Right ventricle myocardium superior (tissue), 1 donor: ENCODE measurements at regions not wholly inside any gene's neighbourhood (a gene's known extent, or its start where the extent isn't known, plus 50 kb on each side); places are given as distances from the start of the nearest gene placed in this dataset.
A peak's percentile ranks its signal among the peaks of the same experiment; 100 is the strongest.

Experiments used
- ATAC-seq: fragments of 200-7000 bp; cut with Tn5 transposase; one replicate; pipeline ENCODE4 v1.9.1; 2020; ENCODE audit warnings: mild to moderate bottlenecking; ENCODE audit not compliant: poor library complexity
- DNase-seq: peaks from one replicate; pipeline ENCODE4 v3.0.0-alpha.2; 2020
- intact Hi-C: fragments of 100-400 bp; cut with DNase I; formaldehyde crosslinking; loops from one replicate; pipeline ENCODE4 v1.11.2; 2022
- donor health status: DM: no; HTN: yes; CAD: no; lungs with severe emphysema.

DNA sequence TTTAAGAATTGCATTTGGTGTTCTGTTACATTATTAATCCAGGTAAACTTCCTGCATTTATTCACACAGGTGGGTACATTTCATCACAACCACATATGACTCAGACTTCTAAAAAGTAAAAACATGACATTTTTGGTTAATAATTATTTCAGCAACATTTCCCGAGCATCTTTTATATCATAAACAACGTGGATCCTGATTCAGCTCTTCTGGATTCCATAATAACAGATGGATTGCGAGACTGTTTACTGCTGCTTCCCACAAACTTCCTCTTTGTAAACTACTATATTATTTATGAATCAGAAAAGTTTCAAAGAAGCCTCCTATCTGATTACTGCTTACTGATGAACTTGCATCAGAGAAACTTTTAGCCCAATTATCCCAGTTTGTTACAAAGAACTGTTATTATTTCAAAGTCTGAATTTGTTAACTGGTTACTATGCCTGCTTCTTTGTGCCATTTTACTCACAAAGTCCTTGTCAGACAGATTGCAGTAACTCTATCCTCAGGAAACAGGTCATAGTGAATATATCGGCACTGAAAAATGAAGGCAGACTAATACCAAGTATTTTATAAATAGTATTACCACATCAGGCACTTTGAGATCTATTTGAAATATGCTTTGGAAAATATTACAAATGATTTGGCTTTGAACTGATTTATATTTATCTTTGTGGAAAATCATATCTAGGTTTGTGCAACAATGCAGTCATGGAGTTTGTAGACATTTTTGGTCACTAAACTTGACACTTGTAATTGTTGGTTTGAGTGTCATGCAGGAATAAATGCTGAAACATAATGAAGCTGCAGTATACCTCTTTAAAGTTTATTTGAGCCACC is 511.6 kb downstream of the PLCL1 start:
- DNase-seq = no peak
- intact Hi-C loops = loop anchor here (10.0 kb wide), 1 partner anchor 1169 kb away; no protein-coding TSS in a partner anchor
- ATAC-seq = no peak

- DNase-seq = no peak
- peak; percentile 39 for ATAC-seq
- intact Hi-C loops = loop anchor here (5.0 to 10.0 kb wide), 2 partner anchors 1170 to 1423 kb away; no protein-coding TSS in a partner anchor
Observed at GRCh38 chr2:198314559-198315153, 510.3 kb downstream of the PLCL1 start.

GRCh38 chr2:198312596-198313483 is 508.4 kb downstream of the PLCL1 start:
- no peak for ATAC-seq
- intact Hi-C loops = loop anchor here (5.0 to 10.0 kb wide), 2 partner anchors 1172 to 1424 kb away; no protein-coding TSS in a partner anchor

DNA sequence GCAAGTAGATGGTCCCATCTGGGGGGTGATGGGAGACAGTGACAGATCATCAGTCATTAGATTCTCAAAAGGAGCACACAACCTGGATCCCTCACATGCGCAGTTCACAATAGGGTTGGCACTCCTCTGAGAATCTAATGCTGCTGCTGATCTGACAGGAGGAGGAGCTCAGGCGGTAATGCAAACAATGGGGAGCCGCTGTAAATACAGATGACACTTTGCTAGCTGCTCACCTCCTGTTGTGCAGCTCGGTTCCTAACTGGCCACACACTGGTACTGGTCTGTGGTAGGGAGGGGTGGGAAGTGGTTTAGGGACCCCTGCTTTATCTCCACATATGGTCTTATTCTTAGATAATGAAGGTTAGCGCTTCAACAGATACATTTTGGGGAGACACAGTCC is 506.6 kb downstream of the PLCL1 start:
- no peak for DNase-seq
- no peak for ATAC-seq
- intact Hi-C loops = loop anchor here (5.0 to 10.0 kb wide), 2 partner anchors 1174 to 1426 kb away; no protein-coding TSS in a partner anchor

More at GRCh38 chr2:198312596-198313483, 508.4 kb downstream of the PLCL1 start:
- DNase-seq = no peak

DNA sequence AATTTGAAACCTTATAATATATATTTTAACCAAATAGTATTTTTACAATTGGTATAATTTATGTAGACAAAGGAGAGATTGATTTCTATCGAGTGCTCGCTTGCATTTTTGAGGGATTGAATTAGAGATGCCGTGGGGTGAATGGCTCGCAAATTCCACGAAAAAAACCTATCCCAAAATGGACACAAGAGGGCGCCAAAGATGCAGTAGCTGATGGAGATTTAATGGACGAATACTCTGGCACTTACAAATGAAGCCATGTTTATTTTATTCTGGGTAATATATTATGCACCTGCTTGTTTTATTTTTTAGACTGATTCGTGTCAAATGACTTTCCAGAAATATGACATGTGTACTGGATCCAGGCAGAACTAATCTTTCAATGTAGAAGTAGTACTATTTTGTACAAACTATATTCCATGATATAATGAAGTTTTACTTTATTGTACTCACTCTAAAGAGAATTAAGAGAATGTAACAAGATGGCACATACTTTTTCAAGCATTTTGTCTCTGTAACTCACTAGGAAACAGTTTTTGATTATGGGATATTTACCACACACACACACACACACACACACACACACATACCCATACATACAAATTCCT is 505.4 kb downstream of the PLCL1 start:
- DNase-seq = no peak
- intact Hi-C loops = loop anchor here (5.0 to 10.0 kb wide), 2 partner anchors 1175 to 1428 kb away; no protein-coding TSS in a partner anchor
- ATAC-seq = no peak

- intact Hi-C loops = no loop called here
- no peak for DNase-seq
- ATAC-seq = no peak
Observed at GRCh38 chr2:198309081-198309480, 504.7 kb downstream of the PLCL1 start.

DNA sequence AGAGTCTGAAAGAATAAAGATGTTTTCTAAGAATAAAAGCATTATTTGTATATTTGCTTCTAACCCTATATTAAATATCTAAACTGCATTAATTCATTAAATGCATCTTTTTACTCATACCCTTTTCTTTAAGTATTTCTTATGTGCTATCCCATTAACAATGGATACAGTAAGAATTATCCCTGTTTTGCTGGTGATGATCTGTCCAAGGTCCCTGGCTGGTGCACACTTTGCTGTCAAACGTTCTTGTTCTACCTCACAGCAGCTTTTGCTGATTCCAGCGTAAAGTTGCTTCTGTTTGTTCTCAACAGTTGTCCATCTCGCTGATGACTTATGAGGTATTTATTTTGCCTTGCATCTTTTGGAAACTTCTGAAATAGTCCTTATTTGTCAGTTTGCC is 504.0 kb downstream of the PLCL1 start:
- intact Hi-C loops = no loop called here
- ATAC-seq = no peak
- no peak for DNase-seq

GRCh38 chr2:198307093-198307492 is 502.7 kb downstream of the PLCL1 start:
- no peak for DNase-seq
- no peak for ATAC-seq
- intact Hi-C loops = no loop called here

GRCh38 chr2:198304859-198305258 is 500.5 kb downstream of the PLCL1 start:
- intact Hi-C loops = no loop called here
- ATAC-seq (no peak), DNase-seq (no peak)

DNA sequence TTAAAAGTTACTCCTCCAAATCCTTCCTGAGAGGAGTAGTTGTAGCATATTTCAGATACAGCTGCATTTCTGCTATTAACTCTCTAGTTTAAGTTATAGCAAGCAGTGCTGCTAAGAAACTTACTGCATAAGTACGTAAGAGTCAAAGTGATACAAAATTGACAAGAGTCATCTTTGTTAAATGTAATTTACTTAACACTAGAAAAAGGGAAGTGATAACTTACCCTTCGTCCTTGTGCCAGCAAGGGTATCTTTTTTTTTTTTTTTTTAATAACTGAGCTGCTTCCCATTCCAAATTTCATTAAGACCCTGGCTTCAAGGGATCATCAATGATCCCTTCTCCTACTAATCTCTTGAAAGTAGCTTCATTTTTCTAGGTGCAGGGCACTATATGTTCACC is 493.0 kb downstream of the PLCL1 start:
- intact Hi-C loops = loop anchor here (5.0 to 10.0 kb wide), 3 partner anchors 173 to 590 kb away; partner anchors contain the start of genes MARS2 and PLCL1
- ATAC-seq (no peak), DNase-seq (no peak)

DNA sequence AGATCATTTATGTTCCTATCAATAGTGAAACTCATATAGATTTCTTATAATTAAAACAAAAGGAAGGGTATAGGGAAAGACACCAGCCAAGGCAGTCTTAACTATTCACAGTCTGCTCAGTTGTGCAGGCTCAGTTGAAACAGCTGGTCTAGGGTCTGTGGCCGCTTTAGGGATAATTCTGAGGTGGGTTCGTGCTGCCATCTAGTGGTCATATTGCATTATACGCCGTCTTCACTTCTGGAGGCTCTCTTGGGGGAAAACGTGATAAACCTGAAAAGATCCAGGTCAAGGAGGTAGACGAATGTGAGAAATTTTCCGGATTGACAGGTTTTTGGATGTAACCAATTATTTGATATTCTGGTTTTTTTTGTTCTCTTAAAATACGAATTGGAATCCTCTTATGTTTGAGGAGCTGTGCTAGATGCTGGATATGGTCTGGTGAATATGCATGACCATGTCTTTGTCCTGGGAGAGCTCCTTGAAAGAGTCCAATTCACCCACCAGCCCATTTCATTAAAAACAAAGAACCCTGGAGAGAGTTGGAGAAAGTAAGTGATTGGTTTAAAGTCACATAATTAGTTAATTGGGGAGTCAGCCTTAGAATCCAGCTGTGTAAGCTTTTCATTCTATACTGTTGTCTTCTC is 492.4 kb downstream of the PLCL1 start:
- intact Hi-C loops = loop anchor here (5.0 to 10.0 kb wide), 3 partner anchors 172 to 589 kb away; partner anchors contain the start of genes MARS2 and PLCL1
- no peak for DNase-seq
- peak; percentile 89 for ATAC-seq

DNA sequence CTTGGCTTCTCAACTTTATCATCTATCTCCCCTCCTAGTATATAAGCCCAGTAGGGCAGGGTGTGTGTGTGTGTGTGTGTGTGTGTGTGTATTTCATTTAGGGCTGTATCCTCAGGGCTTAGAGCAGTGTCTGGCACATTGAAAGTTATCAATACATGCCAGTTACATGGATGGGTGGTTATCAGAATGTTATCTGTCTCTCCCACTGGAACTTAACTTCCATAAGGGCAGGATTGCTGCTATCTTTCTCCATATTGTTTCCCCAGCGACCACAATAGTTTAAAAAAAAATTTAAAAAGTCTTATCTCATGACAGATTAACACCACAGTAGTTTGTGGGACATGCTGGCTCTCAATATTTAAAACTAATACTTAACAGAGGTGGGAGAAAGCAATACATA is 488.9 kb downstream of the PLCL1 start:
- intact Hi-C loops = loop anchor here (10.0 kb wide), 1 partner anchor 168 kb away; no protein-coding TSS in a partner anchor
- ATAC-seq = no peak

DNA sequence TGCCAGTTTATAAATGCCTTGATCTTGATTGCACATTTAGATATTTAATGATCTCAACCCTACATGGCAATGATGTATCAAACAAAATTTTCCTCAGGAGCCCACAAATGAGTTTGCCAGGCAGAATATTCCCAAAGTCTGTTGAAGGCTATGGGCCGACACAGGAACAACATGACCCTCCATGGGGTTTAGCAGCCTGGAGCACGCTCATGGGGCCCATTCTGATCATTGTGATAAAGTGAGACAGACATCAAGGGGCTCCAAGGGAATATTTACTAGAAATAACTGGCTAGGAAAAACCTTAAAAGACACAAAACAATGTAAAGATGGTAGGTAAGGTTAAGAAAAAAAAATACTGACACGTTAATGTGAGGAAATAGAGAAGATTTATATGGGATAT is 485.4 kb downstream of the PLCL1 start:
- intact Hi-C loops = loop anchor here (10.0 kb wide), 1 partner anchor 165 kb away; no protein-coding TSS in a partner anchor
- ATAC-seq = no peak

More for the DNA sequence above, 488.9 kb downstream of the PLCL1 start:
- no peak for DNase-seq

GRCh38 chr2:198287706-198288105 is 483.3 kb downstream of the PLCL1 start:
- intact Hi-C loops = no loop called here
- ATAC-seq = no peak

More for the DNA sequence above, 485.4 kb downstream of the PLCL1 start:
- no peak for DNase-seq

GRCh38 chr2:198285216-198285615 is 480.8 kb downstream of the PLCL1 start:
- ATAC-seq (no peak), DNase-seq (no peak)
- intact Hi-C loops = no loop called here

More at GRCh38 chr2:198287706-198288105, 483.3 kb downstream of the PLCL1 start:
- DNase-seq = no peak

GRCh38 chr2:198283146-198283545 is 478.8 kb downstream of the PLCL1 start:
- no peak for DNase-seq
- no peak for ATAC-seq
- intact Hi-C loops = no loop called here

DNA sequence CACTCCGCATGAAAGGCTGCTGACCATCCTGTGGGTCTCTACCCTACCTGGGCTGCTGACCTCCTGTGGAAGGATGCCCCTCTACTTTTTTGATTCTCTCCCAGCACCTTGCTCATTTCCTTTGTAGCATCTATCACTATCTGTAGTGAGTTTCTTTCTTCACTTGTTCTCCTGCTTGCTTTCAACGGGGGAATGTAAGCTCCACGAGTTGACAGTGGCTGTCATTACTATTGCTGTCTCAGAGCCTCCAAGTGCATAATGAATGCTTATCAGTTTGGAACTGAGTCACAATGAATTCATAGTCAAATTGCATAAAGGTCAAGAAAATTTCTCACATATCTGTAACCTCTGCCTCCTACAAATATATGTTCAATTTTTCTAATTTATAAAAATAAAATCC is 477.7 kb downstream of the PLCL1 start:
- ATAC-seq (no peak), DNase-seq (no peak)
- intact Hi-C loops = no loop called here

DNA sequence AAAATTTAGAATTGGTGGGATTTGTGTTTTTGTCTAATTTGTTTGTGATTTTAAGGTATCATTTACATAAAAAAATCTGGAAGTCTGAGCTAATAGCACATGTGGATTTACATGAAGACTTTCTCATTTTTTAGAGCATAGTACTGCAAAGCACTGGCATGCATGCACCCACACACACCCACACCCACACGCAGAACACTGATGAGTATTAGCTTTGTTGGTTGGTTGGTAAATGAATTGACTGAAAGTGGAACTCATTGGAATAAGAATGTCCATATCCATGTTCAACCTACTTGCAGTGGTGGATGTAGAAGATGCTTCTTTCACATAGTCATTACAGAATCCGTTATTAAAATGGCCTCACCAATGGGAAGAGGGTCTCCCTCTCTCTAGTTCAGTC is 475.8 kb downstream of the PLCL1 start:
- DNase-seq (no peak), ATAC-seq (no peak)
- intact Hi-C loops = no loop called here
